Stimulated activated CD4-positive, alpha-beta T cell treated with anti-CD3 and anti-CD28 coated beads, Interleukin-4, amount 100 ng/mL, for 24 hours (primary cell): ENCODE measurements at regions not wholly inside any gene's neighbourhood (a gene's known extent, or its start where the extent isn't known, plus 50 kb on each side); places are given as distances from the start of the nearest gene placed in this dataset.
A peak's percentile ranks its signal among the peaks of the same experiment; 100 is the strongest.
"Not testable (repeated sequence)": the region's sequence is repeated elsewhere in the genome, so short reads cannot be mapped to it uniquely, and the experiment has no call there.

Source experiments
- DNase-seq: peaks from one replicate; pipeline ENCODE4 v3.0.0-alpha.2; 2020

DNA sequence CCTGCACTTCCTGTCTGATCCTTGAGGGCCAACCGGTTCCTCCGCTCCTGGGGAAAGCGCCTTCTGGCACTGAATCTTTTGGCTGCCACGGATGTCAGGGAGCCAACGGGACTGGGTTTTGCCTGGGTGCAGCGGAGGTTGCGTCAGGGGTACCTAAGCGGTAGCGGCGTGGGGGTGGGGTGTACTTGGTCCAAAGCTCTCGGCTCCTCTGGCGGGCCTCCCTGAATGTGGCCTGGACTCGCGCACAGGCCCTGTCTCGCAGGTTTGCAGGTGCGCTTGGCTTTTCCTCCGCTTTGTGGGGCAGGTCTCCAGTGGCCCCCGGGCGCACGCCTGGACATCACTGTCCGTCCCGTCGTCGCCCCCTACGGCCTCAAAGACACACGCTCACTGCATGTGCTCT lies 1410.1 kb upstream of the PCDH10 start:
- not testable (repeated sequence) for DNase-seq

DNA sequence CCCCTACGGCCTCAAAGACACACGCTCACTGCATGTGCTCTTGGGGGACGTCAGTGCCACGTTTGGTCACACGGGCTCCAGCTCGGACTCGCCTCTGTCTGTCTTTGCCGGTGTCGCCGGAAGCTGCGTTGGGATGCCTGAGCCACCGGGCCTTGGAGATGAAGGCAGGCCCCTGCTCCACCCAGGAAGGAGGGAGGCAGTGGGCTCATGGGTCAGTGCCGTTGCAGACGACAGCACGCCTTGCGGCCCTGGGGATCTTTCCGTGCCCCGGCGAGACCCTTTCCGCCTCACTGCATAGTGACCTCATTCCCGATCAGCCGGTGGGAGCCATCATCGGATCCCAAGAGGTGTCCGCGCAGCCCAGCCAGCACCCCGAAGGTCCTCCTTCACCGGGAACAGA lies 1407.3 kb upstream of the PCDH10 start:
- DNase-seq: not testable (repeated sequence)

DNA sequence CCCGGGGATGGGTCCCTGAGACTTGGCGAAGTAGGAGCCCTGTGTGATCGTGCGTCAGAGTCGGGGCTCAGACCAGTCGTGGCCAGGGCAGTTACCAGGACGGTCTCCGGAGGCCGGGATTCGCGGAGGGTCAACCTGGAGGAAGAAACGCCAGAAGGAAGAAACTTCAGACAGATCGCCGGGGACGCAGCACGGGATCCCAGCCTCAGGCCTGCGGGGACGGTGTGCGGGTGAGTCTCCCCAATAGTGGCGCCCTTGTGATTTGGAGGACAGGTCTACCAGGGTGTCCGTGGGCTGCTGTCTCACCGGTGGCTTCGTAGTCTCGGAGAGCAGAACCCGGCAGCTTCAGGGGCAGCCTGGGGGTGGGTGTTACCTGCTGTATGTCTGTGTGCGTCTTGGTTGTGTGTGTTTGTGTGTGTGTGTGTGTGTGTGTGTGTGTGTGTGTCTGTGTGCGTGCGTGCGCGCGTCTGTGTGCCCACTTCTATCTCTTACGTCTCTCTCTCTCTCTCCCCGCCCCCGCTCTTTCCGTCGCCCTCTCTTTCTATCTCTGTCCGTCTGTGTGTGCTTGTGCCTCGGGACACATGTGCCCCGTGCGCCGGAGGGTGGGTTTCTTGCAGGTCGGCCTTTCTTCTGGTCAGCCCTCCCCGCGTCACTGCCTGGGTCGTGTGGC lies 1406.4 kb upstream of the PCDH10 start:
- DNase-seq: not testable (repeated sequence)

DNA sequence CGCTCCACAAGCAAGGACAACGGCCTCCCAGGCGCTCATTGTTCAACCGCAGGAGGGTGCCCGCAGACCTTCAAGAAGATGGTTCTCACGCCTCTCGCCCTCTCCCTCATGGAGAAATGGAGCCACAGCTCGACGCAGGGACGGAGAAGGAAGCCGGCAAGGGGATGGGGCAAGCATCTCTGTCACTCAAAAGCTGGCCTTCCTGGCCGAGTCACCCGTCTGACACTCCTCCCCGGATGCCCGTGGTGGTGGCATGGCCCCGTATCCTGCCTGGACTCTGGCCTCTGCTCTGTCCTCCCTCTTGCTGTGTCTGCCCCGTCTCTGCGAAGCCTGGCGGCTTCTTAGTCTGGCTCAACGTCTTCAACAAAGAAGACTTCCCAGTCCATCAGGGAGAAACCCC lies 1405.7 kb upstream of the PCDH10 start:
- DNase-seq: not testable (repeated sequence)

- DNase-seq: not testable (repeated sequence)
Measured at GRCh38 chr4:131747203-131747602, 1401.9 kb upstream of the PCDH10 start.

- not testable (repeated sequence) for DNase-seq
Measured at GRCh38 chr4:131749224-131749623, 1399.9 kb upstream of the PCDH10 start.

DNA sequence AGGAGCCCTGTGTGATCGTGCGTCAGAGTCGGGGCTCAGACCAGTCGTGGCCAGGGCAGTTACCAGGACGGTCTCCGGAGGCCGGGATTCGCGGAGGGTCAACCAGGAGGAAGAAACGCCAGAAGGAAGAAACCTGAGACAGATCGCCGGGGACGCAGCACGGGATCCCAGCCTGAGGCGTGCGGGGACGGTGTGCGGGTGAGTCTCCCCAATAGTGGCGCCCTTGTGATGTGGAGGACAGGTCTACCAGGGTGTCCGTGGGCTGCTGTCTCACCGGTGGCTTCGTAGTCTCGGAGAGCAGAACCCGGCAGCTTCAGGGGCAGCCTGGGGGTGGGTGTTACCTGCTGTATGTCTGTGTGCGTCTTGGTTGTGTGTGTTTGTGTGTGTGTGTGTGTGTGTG lies 1399.1 kb upstream of the PCDH10 start:
- not testable (repeated sequence) for DNase-seq

GRCh38 chr4:131750469-131750868 lies 1398.6 kb upstream of the PCDH10 start:
- DNase-seq: peak; percentile 12

GRCh38 chr4:131762234-131762633 lies 1386.9 kb upstream of the PCDH10 start:
- DNase-seq: not testable (repeated sequence)

DNA sequence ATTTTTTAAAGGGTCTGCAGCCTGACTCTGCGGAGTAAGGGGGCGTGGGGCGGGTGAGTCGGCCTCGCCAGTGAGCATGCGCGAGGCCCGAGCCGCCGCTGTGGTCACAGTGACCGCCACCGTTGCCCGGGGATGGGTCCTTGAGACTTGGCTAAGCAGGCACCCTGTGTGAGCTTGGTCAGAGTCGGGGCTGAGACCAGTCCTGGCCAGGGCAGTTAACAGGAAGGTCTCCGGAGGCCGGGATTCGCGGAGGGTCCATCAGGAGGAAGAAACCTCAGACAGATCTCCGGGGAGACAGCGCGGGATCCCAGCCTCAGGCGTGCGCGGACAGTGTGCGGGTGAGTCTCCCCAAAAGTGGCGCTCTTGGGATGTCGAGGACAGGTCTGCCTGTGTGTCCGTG lies 1384.4 kb upstream of the PCDH10 start:
- no peak for DNase-seq

- DNase-seq: not testable (repeated sequence)
Measured at GRCh38 chr4:131774382-131774781, 1374.7 kb upstream of the PCDH10 start.

- not testable (repeated sequence) for DNase-seq
Measured at GRCh38 chr4:131810565-131810964, 1338.5 kb upstream of the PCDH10 start.
